Stomach (tissue), 8 donors: ENCODE measurements at regions not wholly inside any gene's neighbourhood (a gene's known extent, or its start where the extent isn't known, plus 50 kb on each side); places are given as distances from the start of the nearest gene placed in this dataset.
A peak's percentile ranks its signal among the peaks of the same experiment; 100 is the strongest.

Source experiments
- DNase-seq, 2 donors: peaks; one replicate each; pipeline versions ENCODE4 v3.0.0 to v3.0.0-alpha.2; 2013 to 2019
- H3K27ac ChIP-seq, 5 donors: fragments of 200-600 bp in 4 of 5; sonication (generic) in 4 of 5; one replicate each; pipeline ENCODE4 v1.5.1; 2013 to 2019; ENCODE audit warnings: mild to moderate bottlenecking in 1 of 5, moderate library complexity in 1 of 5
- H3K27me3 ChIP-seq, 3 donors: fragments of 200-600 bp; sonication (generic); one replicate each; pipeline ENCODE4 v1.5.1; 2017 to 2019; ENCODE audit warnings: mixed run types in 1 of 3
- H3K36me3 ChIP-seq, 4 donors: fragments of 200-600 bp; sonication (generic); 1 replicate in 3 of 4; 2 replicates in 1 of 4; pipeline ENCODE4 v1.5.1; 2016 to 2019
- H3K4me1 ChIP-seq, 4 donors: fragments of 200-600 bp; sonication (generic); one replicate each; pipeline ENCODE4 v1.5.1; 2016 to 2019
- H3K4me3 ChIP-seq, 4 donors: fragments of 200-600 bp; sonication (generic) in 3 of 4; one replicate each; pipeline ENCODE4 v1.5.1; 2016 to 2019; ENCODE audit warnings: mild to moderate bottlenecking in 1 of 4
- H3K9me3 ChIP-seq, 4 donors: fragments of 200-600 bp; sonication (generic); one replicate each; pipeline ENCODE4 v1.5.1; 2016 to 2019
- CTCF ChIP-seq, 7 experiments: fragments of 450-650 bp in 4 of 7; fragments of 200-600 bp in 3 of 7; sonication (generic) in 3 of 7; IDR thresholded peaks; one replicate each; pipeline ENCODE4 v1.5.1; 2016 to 2019; ENCODE audit warnings: antibody characterized with exemption in 7 of 7, control low read depth in 2 of 7, mild to moderate bottlenecking in 1 of 7
- EP300 ChIP-seq: sonication (generic); formaldehyde crosslinking; IDR thresholded peaks from one replicate; pipeline ENCODE4 v1.6.1; 2017; ENCODE audit warnings: antibody characterized with exemption
- POLR2A ChIP-seq, 4 donors: fragments of 450-650 bp; IDR thresholded peaks; one replicate each; pipeline ENCODE4 v1.6.1; 2016; ENCODE audit warnings: antibody characterized with exemption in 4 of 4, control low read depth in 2 of 4, mild to moderate bottlenecking in 1 of 4, moderate library complexity in 1 of 4
- POLR2AphosphoS5 ChIP-seq, 3 donors: sonication (generic); formaldehyde crosslinking; IDR thresholded peaks; one replicate each; pipeline ENCODE4 v1.6.1; 2016; ENCODE audit warnings: antibody characterized with exemption in 3 of 3
- WGBS, 5 donors: extraction: QIAGEN DNeasy Blood & Tissue Kit in 3 of 5; methylation state at CpG; one replicate each; pipeline versions ENCODE4 v1.1.5 to v1.1.7; 2013 to 2018; 5-methylcytosine and 5-hydroxymethylcytosine counted together
- intact Hi-C: fragments of 100-400 bp; cut with DNase I; formaldehyde crosslinking; loops from one replicate; pipeline ENCODE4 v1.15.1; 2023; ENCODE audit warnings: low total_unique reads
- donor health status: healthy with polysubstance abuse.
- donor health status: Bipolar disorder and iron deficiency.
- donor health status: healthy.

- 18 to 35% (median 20%) methylated on average over 5 of the region's 5 CpGs for WGBS, 5 donors
- Histone ChIP-seq H3K27me3 (no peaks in the 10 kb centered on the region), H3K4me1 (no peaks in the 10 kb centered on the region), H3K36me3 (no peaks in the 10 kb centered on the region), H3K27ac (no peak overlapping the region), H3K9me3 (no peaks in the 10 kb centered on the region), H3K4me3 (no peak overlapping the region)
- DNase-seq = peak in 1 of 2 donors; percentile 31
- intact Hi-C loops = no loop called here
- TF ChIP-seq POLR2AphosphoS5 (IDR thresholded peaks at IDR 0.05) = no peak
- no peak for TF ChIP-seq EP300
- TF ChIP-seq POLR2A (IDR thresholded peaks at IDR 0.05) = no peak
- no peak for TF ChIP-seq CTCF (IDR thresholded peaks at IDR 0.05)
Observed at GRCh38 chr5:82924226-82925060, 152.8 kb downstream of the TMEM167A start.

GRCh38 chr5:82922086-82922734 lies 155.0 kb downstream of the TMEM167A start:
- TF ChIP-seq POLR2A (IDR thresholded peaks at IDR 0.05) (no peak), POLR2AphosphoS5 (IDR thresholded peaks at IDR 0.05) (no peak), EP300 (no peak), CTCF (IDR thresholded peaks at IDR 0.05) (no peak)
- Histone ChIP-seq H3K4me3 (no peak overlapping the region), H3K9me3 (no peaks in the 10 kb centered on the region), H3K27me3 (no peaks in the 10 kb centered on the region), H3K27ac (no peak overlapping the region), H3K4me1 (no peaks in the 10 kb centered on the region), H3K36me3 (no peaks in the 10 kb centered on the region)
- intact Hi-C loops = no loop called here
- peak in 1 of 2 donors; percentile 44 for DNase-seq
- 67 to 81% (median 78%) methylated on average over 8 to 10 of the region's 10 CpGs for WGBS, 5 donors

GRCh38 chr5:82918311-82919031 lies 158.7 kb downstream of the TMEM167A start:
- Histone ChIP-seq H3K27me3 (no peaks in the 10 kb centered on the region), H3K4me1 (no peaks in the 10 kb centered on the region), H3K9me3 (peaks cover 0 to 26% (median 19%) of the 10 kb centered on the region in 4 donors), H3K27ac (no peak overlapping the region), H3K4me3 (no peak overlapping the region), H3K36me3 (no peaks in the 10 kb centered on the region)
- DNase-seq = no peak
- TF ChIP-seq POLR2A (IDR thresholded peaks at IDR 0.05) (no peak), POLR2AphosphoS5 (IDR thresholded peaks at IDR 0.05) (no peak), CTCF (IDR thresholded peaks at IDR 0.05) (no peak), EP300 (no peak)
- WGBS, 5 donors = 75 to 87% (median 80%) methylated on average over 3 of the region's 3 CpGs
- intact Hi-C loops = no loop called here

- Histone ChIP-seq H3K4me3 (no peak overlapping the region), H3K4me1 (no peaks in the 10 kb centered on the region), H3K27me3 (no peaks in the 10 kb centered on the region), H3K27ac (no peak overlapping the region), H3K9me3 (peaks cover 0 to 26% (median 19%) of the 10 kb centered on the region in 4 donors), H3K36me3 (no peaks in the 10 kb centered on the region)
- no peak for DNase-seq
- TF ChIP-seq CTCF (IDR thresholded peaks at IDR 0.05) (no peak), POLR2AphosphoS5 (IDR thresholded peaks at IDR 0.05) (no peak), EP300 (no peak), POLR2A (IDR thresholded peaks at IDR 0.05) (no peak)
- WGBS, 5 donors = 45 to 73% (median 59%) methylated on average over 4 of the region's 4 CpGs
- intact Hi-C loops = no loop called here
Observed at GRCh38 chr5:82917584-82917983, 159.6 kb downstream of the TMEM167A start.
